Ishikawa (cell line): ENCODE measurements at regions not wholly inside any gene's neighbourhood (a gene's known extent, or its start where the extent isn't known, plus 50 kb on each side); places are given as distances from the start of the nearest gene placed in this dataset.

Experiments used
- CEBPB ChIP-seq: IDR thresholded peaks from 2 replicates; pipeline ENCODE4 v1.6.1; 2012
- CREB1 ChIP-seq: IDR thresholded peaks from 2 replicates; pipeline ENCODE4 v1.6.1; 2012; ENCODE audit warnings: low read depth
- EGR1 ChIP-seq: IDR thresholded peaks from 2 replicates; pipeline ENCODE4 v1.6.1; 2012
- EP300 ChIP-seq: IDR thresholded peaks from 2 replicates; pipeline ENCODE4 v1.6.1; 2012; ENCODE audit warnings: borderline replicate concordance
- FOXM1 ChIP-seq: IDR thresholded peaks from 2 replicates; pipeline ENCODE4 v1.6.1; 2012; ENCODE audit warnings: low read depth, borderline replicate concordance
- MAX ChIP-seq: IDR thresholded peaks from 2 replicates; pipeline ENCODE4 v1.6.1; 2012
- NFIC ChIP-seq: IDR thresholded peaks from 2 replicates; pipeline ENCODE4 v1.6.1; 2012
- RAD21 ChIP-seq: IDR thresholded peaks from 2 replicates; pipeline ENCODE4 v1.6.1; 2012; ENCODE audit warnings: low read depth
- REST ChIP-seq: IDR thresholded peaks from 2 replicates; pipeline ENCODE4 v1.6.1; 2012; ENCODE audit warnings: low read depth, mild to moderate bottlenecking
- TAF1 ChIP-seq: IDR thresholded peaks from 2 replicates; pipeline ENCODE4 v1.6.1; 2012; ENCODE audit warnings: low read depth, mild to moderate bottlenecking
- TCF12 ChIP-seq: IDR thresholded peaks from 2 replicates; pipeline ENCODE4 v1.6.1; 2012; ENCODE audit warnings: low read depth
- TEAD4 ChIP-seq: IDR thresholded peaks from 2 replicates; pipeline ENCODE4 v1.6.1; 2012
- YY1 ChIP-seq: IDR thresholded peaks from 2 replicates; pipeline ENCODE4 v1.6.1; 2012; ENCODE audit warnings: low read depth
- ZBTB7A ChIP-seq: IDR thresholded peaks from 2 replicates; pipeline ENCODE4 v1.6.1; 2012; ENCODE audit warnings: low read depth
- TF ChIP-seq, protein P1 (sequence below): IDR thresholded peaks from 2 replicates; pipeline ENCODE4 v1.6.1; 2012

DNA sequence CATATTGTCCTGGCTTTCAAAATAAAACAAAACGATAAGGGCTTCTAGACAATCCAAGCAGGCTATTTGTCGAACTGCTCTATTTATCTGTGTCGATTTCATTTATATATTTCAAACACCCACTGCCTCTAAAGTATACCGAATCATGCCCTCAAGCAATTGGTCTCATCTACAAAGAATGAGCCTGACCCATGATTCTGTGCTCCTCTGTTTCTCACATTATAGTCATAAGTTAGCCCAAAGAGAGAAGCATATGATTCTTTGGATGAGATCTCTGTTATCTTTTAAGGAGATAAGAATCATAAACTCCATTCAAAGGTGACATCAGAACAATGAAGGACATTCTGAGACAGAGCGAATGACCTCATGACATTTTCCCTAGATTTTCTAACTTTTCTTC lies 191.1 kb downstream of the MAP2K6 start:
- TF ChIP-seq TCF12: no peak
- no peak for TF ChIP-seq ZBTB7A
- no peak for TF ChIP-seq FOXM1
- TF ChIP-seq RAD21: no peak
- TF ChIP-seq NFIC: no peak
- TF ChIP-seq MAX: no peak
- no peak for TF ChIP-seq EP300
- no peak for TF ChIP-seq REST
- no peak for TF ChIP-seq CEBPB
- TF ChIP-seq TAF1: no peak
- no peak for TF ChIP-seq TEAD4
- TF ChIP-seq CREB1: no peak
- no peak for TF ChIP-seq EGR1
- TF ChIP-seq YY1: no peak
- TF ChIP-seq, protein P1, sequence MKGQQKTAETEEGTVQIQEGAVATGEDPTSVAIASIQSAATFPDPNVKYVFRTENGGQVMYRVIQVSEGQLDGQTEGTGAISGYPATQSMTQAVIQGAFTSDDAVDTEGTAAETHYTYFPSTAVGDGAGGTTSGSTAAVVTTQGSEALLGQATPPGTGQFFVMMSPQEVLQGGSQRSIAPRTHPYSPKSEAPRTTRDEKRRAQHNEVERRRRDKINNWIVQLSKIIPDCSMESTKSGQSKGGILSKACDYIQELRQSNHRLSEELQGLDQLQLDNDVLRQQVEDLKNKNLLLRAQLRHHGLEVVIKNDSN: no peak

GRCh38 chr17:69606142-69606800 lies 191.8 kb downstream of the MAP2K6 start:
- no peak for TF ChIP-seq FOXM1
- no peak for TF ChIP-seq CEBPB
- TF ChIP-seq CREB1: no peak
- no peak for TF ChIP-seq EGR1
- no peak for TF ChIP-seq MAX
- TF ChIP-seq ZBTB7A: no peak
- no peak for TF ChIP-seq REST
- no peak for TF ChIP-seq TEAD4
- no peak for TF ChIP-seq YY1
- TF ChIP-seq RAD21: no peak
- TF ChIP-seq TCF12: no peak

- TF ChIP-seq RAD21 (peak; percentile 77), FOXM1 (no peak)
Observed at GRCh38 chr17:69607162-69607834, 192.8 kb downstream of the MAP2K6 start.

- TF ChIP-seq MAX (no peak), TEAD4 (no peak), EP300 (no peak), TCF12 (no peak), CREB1 (no peak), TAF1 (no peak), NFIC (no peak), YY1 (no peak)
- TF ChIP-seq, protein P1: no peak
Observed at GRCh38 chr17:69608141-69608540, 193.6 kb downstream of the MAP2K6 start.

GRCh38 chr17:69608808-69609472 lies 194.4 kb downstream of the MAP2K6 start:
- TF ChIP-seq REST: no peak
- no peak for TF ChIP-seq NFIC
- TF ChIP-seq MAX: no peak
- TF ChIP-seq RAD21: no peak
- no peak for TF ChIP-seq EGR1
- TF ChIP-seq ZBTB7A: no peak
- no peak for TF ChIP-seq FOXM1
- no peak for TF ChIP-seq CEBPB
